CD4-positive, alpha-beta T cell treated with Interleukin-10 for 1 hour (primary cell): ENCODE measurements at regions not wholly inside any gene's neighbourhood (a gene's known extent, or its start where the extent isn't known, plus 50 kb on each side); places are given as distances from the start of the nearest gene placed in this dataset.
"Not testable (repeated sequence)": the region's sequence is repeated elsewhere in the genome, so short reads cannot be mapped to it uniquely, and the experiment has no call there.

Source experiments
- DNase-seq: peaks from one replicate; pipeline ENCODE4 v3.0.0-alpha.2; 2020

- no peak for DNase-seq
Measured at GRCh38 chr11:115632061-115632460, 127.8 kb upstream of the CADM1 start.

GRCh38 chr11:115631609-115632008 lies 127.4 kb upstream of the CADM1 start:
- no peak for DNase-seq

DNA sequence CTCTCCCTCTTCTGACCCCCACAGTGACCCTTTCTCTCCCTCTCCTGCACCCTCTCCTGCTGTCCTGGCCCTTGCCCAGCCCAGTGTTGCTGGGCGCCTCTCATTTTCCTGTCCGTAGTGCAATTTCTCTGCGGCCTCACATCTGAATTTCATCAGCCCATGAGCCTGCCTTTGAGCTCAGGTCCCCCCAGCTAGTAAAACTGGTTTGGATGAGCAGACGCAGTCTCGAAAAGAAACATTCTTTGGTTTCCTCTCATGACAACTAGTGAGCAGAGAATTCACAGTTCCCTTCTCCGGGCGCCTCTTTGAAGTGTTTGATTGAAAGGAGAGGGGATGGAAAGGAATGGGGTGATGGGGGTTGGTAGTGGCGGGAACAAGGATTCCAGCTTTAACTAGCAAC lies 126.0 kb upstream of the CADM1 start:
- no peak for DNase-seq

DNA sequence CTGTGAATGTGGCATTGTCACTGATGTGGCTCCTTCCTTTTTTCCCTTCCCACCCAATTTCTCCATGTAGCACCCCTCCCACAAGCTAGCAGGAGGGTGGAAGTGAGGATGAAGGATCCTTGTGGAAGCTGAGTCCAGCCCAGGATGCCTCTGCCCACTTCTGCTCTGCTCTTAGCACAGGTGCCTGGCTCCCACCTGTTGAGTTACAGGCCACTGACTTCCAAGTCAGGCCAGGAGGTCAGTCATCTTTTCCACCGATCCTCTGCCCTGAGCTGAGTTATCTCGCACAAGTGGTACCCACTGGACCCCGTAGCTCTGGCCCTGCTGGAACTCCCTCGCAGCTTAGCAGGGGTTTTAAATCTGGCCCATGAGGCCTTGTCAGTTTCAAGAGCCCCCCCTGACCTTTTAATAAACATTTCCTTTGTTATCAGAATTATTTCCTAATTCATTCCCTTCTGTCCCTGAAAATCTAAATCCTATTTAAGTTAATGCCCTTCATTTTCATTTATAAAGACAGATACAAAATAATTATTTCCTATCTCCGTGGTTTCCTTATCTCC lies 125.3 kb upstream of the CADM1 start:
- DNase-seq: no peak

DNA sequence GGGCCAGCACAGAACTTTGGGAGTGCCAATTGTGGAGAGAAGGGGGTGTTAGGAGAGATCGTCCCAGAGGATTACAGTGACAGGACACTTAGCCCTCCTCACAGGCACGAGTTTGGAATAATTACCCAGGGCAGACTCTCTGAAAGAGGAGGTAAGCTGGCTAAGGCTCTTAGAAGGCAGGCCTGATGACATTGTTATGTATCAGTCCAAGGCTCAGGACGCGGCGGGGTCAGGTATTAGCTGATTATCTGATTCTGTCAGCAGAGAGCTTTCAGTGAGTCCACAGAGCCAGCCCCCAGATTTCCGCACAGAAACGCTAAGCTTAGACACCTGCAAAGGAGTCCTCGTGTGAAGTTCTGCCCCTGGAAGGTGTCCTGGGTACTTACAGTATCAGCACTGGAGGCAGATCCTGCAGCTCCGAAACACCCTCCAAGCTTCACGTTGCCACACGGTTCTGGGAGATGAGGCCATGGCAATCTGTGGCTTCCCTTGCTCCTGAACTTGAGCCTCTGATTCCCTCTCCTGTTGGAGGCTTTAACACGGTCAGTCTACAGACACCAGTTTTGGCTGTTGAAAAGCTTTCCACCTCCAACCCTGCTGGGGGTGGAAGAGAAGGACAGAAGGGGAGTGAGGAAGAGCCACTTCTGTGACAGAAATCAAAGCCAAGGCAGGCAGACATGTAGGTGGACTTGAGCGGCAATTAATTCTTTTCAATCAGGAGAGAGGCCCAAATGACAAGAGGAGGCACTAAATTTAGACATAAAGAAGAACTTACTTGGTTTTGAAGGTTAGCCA lies 123.6 kb upstream of the CADM1 start:
- DNase-seq: no peak

DNA sequence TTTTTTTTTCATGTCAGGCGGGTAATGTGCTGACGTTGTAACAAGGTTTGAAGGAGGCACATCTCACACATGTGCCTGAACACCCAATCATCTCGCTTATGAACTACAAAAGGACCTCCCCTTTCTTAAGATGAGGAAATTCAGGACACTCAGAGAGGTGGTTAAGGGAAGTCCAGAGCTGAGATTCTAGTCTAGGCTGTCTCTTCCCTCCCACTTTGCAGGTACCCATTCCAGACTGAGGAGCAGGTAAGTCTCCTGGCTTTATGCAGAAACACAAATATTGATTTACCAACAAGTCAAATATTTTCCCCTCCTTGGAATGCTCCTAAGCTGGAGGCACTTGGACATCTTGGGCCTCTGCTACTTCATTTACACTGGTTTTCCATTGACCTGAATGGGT lies 122.9 kb upstream of the CADM1 start:
- no peak for DNase-seq

GRCh38 chr11:115626414-115626813 lies 122.2 kb upstream of the CADM1 start:
- DNase-seq: no peak

GRCh38 chr11:115625502-115625901 lies 121.3 kb upstream of the CADM1 start:
- DNase-seq: no peak

- no peak for DNase-seq
Measured at GRCh38 chr11:115624065-115624464, 119.8 kb upstream of the CADM1 start.

GRCh38 chr11:115623021-115623451 lies 118.8 kb upstream of the CADM1 start:
- DNase-seq: no peak

- DNase-seq: no peak
Measured at GRCh38 chr11:115618428-115618827, 114.2 kb upstream of the CADM1 start.

GRCh38 chr11:115617767-115618166 lies 113.6 kb upstream of the CADM1 start:
- no peak for DNase-seq

GRCh38 chr11:115616971-115617370 lies 112.8 kb upstream of the CADM1 start:
- no peak for DNase-seq

GRCh38 chr11:115613986-115614632 lies 109.9 kb upstream of the CADM1 start:
- DNase-seq: no peak

DNA sequence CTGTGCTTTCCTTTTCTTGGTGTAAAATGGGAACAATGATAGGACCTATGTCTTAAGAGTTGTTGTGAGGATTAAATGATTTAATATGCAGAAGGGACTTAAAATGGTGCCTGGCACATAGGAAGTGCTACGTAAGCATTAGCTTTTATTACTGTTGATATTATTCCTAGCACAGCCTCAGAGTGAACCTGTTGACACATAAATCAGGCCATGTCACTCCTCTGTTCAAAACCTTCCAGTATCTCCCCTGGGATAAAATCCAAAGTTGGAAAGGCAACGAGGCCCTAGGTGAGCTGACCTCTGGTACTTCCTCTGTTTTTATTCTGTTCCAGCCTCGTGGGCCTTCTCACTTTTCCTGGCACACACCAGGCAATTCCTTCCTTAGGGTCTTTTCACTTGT lies 108.8 kb upstream of the CADM1 start:
- no peak for DNase-seq

- DNase-seq: no peak
Measured at GRCh38 chr11:115612046-115612730, 108.0 kb upstream of the CADM1 start.

DNA sequence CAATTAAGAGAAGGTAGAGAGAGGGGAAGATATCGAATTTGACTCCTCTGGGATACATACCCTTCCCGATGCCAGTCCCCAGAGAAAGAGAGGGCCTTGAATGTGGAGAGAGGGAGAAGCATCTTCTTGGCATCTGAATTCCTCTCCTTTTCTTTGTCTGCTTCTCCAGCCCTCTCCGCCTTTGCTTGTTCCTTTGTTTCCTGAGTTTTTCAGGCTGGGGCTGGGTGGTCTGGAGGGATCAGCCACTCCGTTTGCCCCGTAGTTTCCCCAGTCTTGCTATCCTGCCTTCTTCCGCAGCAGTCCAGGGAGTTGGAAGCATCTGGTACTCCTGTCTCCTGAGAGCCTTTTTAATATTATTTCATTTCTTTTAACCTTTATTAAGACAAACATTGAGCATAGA lies 107.1 kb upstream of the CADM1 start:
- no peak for DNase-seq

DNA sequence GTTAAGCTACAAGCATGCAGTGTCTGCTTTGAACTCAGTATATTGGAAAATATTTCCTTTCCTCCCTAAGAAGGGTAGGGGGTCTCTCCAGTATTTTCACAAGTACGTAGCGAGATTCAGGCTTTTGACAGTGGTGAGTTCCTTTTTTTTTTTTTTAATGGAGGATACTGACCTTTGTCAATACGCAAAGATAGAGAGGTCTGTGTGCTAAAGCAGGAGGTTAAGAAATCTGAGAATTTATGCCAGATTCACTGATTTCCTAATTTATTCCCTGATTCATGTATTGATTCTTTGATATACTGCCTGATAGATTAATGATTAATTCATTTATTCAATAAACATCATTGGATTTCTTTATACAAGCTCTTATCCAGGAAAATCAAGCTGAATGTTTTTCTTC lies 106.7 kb upstream of the CADM1 start:
- no peak for DNase-seq

DNA sequence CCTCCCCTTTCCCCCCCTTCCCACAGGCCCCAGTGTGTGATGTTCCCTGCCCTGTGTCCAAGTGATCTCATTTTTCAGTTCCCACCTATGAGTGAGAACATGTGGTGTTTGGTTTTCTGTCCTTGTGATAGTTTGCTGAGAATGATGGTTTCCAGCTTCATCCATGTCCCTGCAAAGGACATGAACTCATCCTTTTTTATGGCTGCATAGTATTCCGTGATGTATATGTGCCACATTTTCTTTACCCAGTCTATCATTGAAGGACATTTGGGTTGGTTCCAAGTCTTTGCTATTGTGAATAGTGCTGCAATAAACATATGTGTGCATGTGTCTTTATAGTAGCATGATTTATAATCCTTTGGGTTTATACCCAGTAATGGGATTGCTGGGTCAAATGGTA lies 106.0 kb upstream of the CADM1 start:
- DNase-seq: not testable (repeated sequence)

- no peak for DNase-seq
Measured at GRCh38 chr11:115608976-115609375, 104.8 kb upstream of the CADM1 start.

- DNase-seq: no peak
Measured at GRCh38 chr11:115607621-115608221, 103.5 kb upstream of the CADM1 start.

GRCh38 chr11:115606498-115607220 lies 102.4 kb upstream of the CADM1 start:
- DNase-seq: no peak
